ENCODE measurements at regions not wholly inside any gene's neighbourhood (a gene's known extent, or its start where the extent isn't known, plus 50 kb on each side); places are given as distances from the start of the nearest gene placed in this dataset.

GRCh38 chr7:117929237-117929636, 56.0 kb upstream of the CTTNBP2 start:
- Histone ChIP-seq H2AFZ (no peak overlapping the region), H3K4me2 (ENCODE audit: low read length) (no peak overlapping the region), H3K4me1 (no peaks in the 10 kb centered on the region), H3K36me3 (ENCODE audit: control insufficient read depth, insufficient read depth, low read length) (no peaks in the 10 kb centered on the region), H3K9me3 (ENCODE audit: control insufficient read depth, low read length) (no peaks in the 10 kb centered on the region), H3K4me3 (ENCODE audit: low read depth, low read length) (no peak overlapping the region), H3K79me2 (no peaks in the 10 kb centered on the region), H3K9ac (no peak overlapping the region), H3K27ac (no peak overlapping the region), H3K27me3 (ENCODE audit: control insufficient read depth, insufficient read depth, low read length) (no peaks in the 10 kb centered on the region)
- no peak for TF ChIP-seq CTCF (IDR thresholded peaks at IDR 0.05)

DNA sequence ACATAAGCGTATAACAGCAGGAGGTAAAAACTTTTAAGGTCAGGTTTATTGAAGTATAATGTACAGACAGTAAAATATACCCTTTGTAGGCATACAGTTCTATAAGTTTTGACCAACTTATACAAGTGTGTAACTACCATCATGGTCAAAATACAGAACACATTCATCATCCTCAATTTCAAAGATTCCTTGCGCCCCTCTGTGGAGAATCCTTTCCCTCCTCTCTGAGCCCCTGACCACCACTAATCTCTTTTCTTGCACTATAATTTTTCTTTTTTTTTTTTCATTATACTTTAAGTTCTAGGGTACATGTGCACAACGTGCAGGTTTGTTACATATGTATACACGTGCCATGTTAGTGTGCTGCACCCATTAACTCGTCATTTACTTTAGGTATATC, 58.1 kb upstream of the CTTNBP2 start:
- no peaks in the 10 kb centered on the region for H3K79me2 ChIP-seq
- H3K9me3 ChIP-seq (ENCODE audit: control insufficient read depth, low read length), result no peaks in the 10 kb centered on the region
- no peak overlapping the region for H2AFZ ChIP-seq
- no peak for TF ChIP-seq CTCF (IDR thresholded peaks at IDR 0.05)
- H3K4me3 ChIP-seq (ENCODE audit: low read depth, low read length), result no peak overlapping the region
- H3K9ac ChIP-seq, result no peak overlapping the region
- no peaks in the 10 kb centered on the region for H3K36me3 ChIP-seq (ENCODE audit: control insufficient read depth, insufficient read depth, low read length)
- no peaks in the 10 kb centered on the region for H3K27me3 ChIP-seq (ENCODE audit: control insufficient read depth, insufficient read depth, low read length)
- no peak overlapping the region for H3K4me2 ChIP-seq (ENCODE audit: low read length)
- no peak overlapping the region for H3K27ac ChIP-seq
- no peaks in the 10 kb centered on the region for H3K4me1 ChIP-seq

DNA sequence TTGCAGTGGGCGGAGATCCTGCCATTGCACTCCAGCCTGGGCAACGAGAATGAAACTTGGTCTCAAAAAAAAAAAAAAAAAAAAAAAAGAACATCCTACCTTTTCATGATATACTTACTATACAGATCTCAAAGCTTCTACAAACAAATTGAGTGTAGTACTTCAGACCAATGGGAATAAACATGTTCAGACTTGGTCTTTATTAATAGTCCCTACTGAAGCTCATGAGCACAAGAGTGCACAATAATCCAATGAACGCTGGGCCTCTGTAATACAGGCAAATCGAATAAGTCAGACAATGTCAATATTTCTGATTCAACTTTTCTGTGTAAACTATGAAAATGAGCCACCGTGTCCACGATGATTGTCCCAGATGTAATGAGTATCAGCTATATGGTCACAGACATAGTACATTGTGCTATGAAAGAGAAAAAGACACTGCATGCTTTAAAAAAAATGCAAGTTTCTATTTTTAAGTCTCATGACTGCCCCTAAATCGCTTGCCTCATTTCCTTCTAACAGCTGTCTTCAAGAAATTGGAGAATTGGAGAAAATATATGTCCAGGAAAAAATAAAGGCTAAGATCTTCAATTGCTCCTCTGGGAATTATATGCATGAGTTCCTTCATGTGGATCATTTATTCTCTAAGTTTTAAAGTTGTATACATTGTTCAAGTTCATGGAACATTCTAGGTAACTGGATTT, 64.0 kb upstream of the CTTNBP2 start:
- no peak overlapping the region for H3K27ac ChIP-seq
- H3K9ac ChIP-seq, result no peak overlapping the region
- H3K9me3 ChIP-seq (ENCODE audit: control insufficient read depth, low read length), result no peaks in the 10 kb centered on the region
- H3K79me2 ChIP-seq, result no peaks in the 10 kb centered on the region
- H3K36me3 ChIP-seq (ENCODE audit: control insufficient read depth, insufficient read depth, low read length), result no peaks in the 10 kb centered on the region
- no peak overlapping the region for H3K4me3 ChIP-seq (ENCODE audit: low read depth, low read length)
- no peak for TF ChIP-seq CTCF (IDR thresholded peaks at IDR 0.05)
- H3K4me2 ChIP-seq (ENCODE audit: low read length), result no peak overlapping the region
- no peak overlapping the region for H2AFZ ChIP-seq
- H3K4me1 ChIP-seq, result no peaks in the 10 kb centered on the region
- no peaks in the 10 kb centered on the region for H3K27me3 ChIP-seq (ENCODE audit: control insufficient read depth, insufficient read depth, low read length)

GRCh38 chr7:117937753-117938483, 64.7 kb upstream of the CTTNBP2 start:
- Histone ChIP-seq H3K27ac (no peak overlapping the region), H3K9me3 (ENCODE audit: control insufficient read depth, low read length) (no peaks in the 10 kb centered on the region), H3K9ac (no peak overlapping the region), H3K4me1 (no peaks in the 10 kb centered on the region), H3K27me3 (ENCODE audit: control insufficient read depth, insufficient read depth, low read length) (no peaks in the 10 kb centered on the region), H3K4me3 (ENCODE audit: low read depth, low read length) (no peak overlapping the region), H3K79me2 (no peaks in the 10 kb centered on the region), H3K4me2 (ENCODE audit: low read length) (no peak overlapping the region), H3K36me3 (ENCODE audit: control insufficient read depth, insufficient read depth, low read length) (no peaks in the 10 kb centered on the region), H2AFZ (no peak overlapping the region)
- TF ChIP-seq CTCF (IDR thresholded peaks at IDR 0.05), result no peak
